HL-60 (cell line): ENCODE measurements at regions not wholly inside any gene's neighbourhood (a gene's known extent, or its start where the extent isn't known, plus 50 kb on each side); places are given as distances from the start of the nearest gene placed in this dataset.

Source experiments
- GABPA ChIP-seq: IDR thresholded peaks from 2 replicates; pipeline ENCODE4 v1.6.1; 2012; ENCODE audit warnings: low read depth
- POLR2AphosphoS5 ChIP-seq: IDR thresholded peaks from 2 replicates; pipeline ENCODE4 v1.6.1; 2012; ENCODE audit warnings: low read depth
- TF ChIP-seq, protein P1 (sequence below): IDR thresholded peaks from one replicate; pipeline ENCODE4 v1.5.1; 2011; ENCODE audit warnings: low read length, control low read depth, inconsistent platforms; ENCODE audit not compliant: insufficient read depth
- TF ChIP-seq, protein P2 (sequence below): IDR thresholded peaks from 2 replicates; pipeline ENCODE4 v1.6.1; 2012; ENCODE audit warnings: low read depth; ENCODE audit not compliant: insufficient replicate concordance

DNA sequence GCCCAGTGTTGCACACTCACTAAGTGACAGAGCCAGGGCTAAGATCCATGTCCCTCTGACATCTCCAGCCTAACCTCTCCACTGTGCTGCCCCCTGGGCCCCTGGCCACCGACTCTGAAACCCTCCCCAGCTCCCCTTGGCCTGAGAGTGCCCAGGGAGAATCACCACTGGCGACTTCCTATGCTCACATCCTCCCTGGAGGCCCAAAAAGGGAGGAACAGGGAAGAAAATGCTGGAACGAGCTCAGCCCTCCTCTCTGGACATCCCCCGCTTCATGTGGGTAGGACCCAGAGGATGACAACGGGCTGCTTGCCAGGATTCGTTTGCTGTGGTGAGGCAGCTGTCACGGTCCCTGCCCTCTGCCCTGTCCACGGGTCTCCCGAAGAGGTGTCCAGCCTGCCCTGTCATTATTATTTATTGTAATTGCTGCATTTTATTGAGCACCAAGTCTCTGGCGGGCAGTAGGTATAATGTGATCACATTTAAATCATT lies 153.5 kb upstream of the RPL38 start:
- TF ChIP-seq, protein P1, sequence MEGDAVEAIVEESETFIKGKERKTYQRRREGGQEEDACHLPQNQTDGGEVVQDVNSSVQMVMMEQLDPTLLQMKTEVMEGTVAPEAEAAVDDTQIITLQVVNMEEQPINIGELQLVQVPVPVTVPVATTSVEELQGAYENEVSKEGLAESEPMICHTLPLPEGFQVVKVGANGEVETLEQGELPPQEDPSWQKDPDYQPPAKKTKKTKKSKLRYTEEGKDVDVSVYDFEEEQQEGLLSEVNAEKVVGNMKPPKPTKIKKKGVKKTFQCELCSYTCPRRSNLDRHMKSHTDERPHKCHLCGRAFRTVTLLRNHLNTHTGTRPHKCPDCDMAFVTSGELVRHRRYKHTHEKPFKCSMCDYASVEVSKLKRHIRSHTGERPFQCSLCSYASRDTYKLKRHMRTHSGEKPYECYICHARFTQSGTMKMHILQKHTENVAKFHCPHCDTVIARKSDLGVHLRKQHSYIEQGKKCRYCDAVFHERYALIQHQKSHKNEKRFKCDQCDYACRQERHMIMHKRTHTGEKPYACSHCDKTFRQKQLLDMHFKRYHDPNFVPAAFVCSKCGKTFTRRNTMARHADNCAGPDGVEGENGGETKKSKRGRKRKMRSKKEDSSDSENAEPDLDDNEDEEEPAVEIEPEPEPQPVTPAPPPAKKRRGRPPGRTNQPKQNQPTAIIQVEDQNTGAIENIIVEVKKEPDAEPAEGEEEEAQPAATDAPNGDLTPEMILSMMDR: no peak
- no peak for TF ChIP-seq POLR2AphosphoS5
- TF ChIP-seq, protein P2, sequence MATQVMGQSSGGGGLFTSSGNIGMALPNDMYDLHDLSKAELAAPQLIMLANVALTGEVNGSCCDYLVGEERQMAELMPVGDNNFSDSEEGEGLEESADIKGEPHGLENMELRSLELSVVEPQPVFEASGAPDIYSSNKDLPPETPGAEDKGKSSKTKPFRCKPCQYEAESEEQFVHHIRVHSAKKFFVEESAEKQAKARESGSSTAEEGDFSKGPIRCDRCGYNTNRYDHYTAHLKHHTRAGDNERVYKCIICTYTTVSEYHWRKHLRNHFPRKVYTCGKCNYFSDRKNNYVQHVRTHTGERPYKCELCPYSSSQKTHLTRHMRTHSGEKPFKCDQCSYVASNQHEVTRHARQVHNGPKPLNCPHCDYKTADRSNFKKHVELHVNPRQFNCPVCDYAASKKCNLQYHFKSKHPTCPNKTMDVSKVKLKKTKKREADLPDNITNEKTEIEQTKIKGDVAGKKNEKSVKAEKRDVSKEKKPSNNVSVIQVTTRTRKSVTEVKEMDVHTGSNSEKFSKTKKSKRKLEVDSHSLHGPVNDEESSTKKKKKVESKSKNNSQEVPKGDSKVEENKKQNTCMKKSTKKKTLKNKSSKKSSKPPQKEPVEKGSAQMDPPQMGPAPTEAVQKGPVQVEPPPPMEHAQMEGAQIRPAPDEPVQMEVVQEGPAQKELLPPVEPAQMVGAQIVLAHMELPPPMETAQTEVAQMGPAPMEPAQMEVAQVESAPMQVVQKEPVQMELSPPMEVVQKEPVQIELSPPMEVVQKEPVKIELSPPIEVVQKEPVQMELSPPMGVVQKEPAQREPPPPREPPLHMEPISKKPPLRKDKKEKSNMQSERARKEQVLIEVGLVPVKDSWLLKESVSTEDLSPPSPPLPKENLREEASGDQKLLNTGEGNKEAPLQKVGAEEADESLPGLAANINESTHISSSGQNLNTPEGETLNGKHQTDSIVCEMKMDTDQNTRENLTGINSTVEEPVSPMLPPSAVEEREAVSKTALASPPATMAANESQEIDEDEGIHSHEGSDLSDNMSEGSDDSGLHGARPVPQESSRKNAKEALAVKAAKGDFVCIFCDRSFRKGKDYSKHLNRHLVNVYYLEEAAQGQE: no peak
- no peak for TF ChIP-seq GABPA
